HCT116 (cell line): ENCODE measurements at regions not wholly inside any gene's neighbourhood (a gene's known extent, or its start where the extent isn't known, plus 50 kb on each side); places are given as distances from the start of the nearest gene placed in this dataset.

Source experiments
- ATAC-seq: fragments of 200-7000 bp; cut with Tn5 transposase; 2 replicates; pipeline ENCODE4 v1.9.1; 2020; ENCODE audit warnings: mild to moderate bottlenecking, moderate library complexity
- BruUV-seq: library from RNA; stranded (reverse); fragments of 400-500 nt; replicated peaks from 2 replicates; lab custom pipeline; 2021; lab: Mats Ljungman, UMichigan
- CTCF ChIA-PET: fragments of 300-600 bp; sonication (Branson Sonifier 250); formaldehyde crosslinking; loops from one replicate; lab custom pipeline; 2021; ENCODE audit warnings: antibody characterized with exemption; lab: Charles Lee
- POLR2A ChIA-PET: fragments of 300-600, 350-600 bp; sonication (Branson Sonifier 250); formaldehyde crosslinking; loops from one replicate; lab custom pipeline; 2021; ENCODE audit warnings: antibody characterized with exemption; lab: Charles Lee
- RAD21 ChIA-PET, 2 experiments: fragments of 300-600 bp; sonication (Branson Sonifier 250); formaldehyde crosslinking; loops; one replicate each; lab custom pipeline; 2023; ENCODE audit warnings: low total read pairs in 2 of 2; ENCODE audit not compliant: uncharacterized antibody in 2 of 2, unreplicated experiment in 2 of 2, low non-redundant PET in 1 of 2; lab: Charles Lee
- DNase-seq: peaks from one replicate; pipeline ENCODE4 v3.0.0-alpha.2; 2010; ENCODE audit warnings: low read depth, low spot score
- H2AFZ ChIP-seq: fragments of 200-600 bp; shearing (Covaris generic), sonication (generic); 2 replicates; pipeline ENCODE4 v1.6.1; 2017; ENCODE audit warnings: low read depth, mixed run types, mixed read lengths, antibody characterized with exemption, low read length; ENCODE audit not compliant: poor library complexity, severe bottlenecking
- H3K27ac ChIP-seq: 2 replicates; pipeline ENCODE4 v1.5.1; 2012; ENCODE audit warnings: low read depth, low read length
- H3K27me3 ChIP-seq: fragments of 200-600 bp; sonication (generic); 2 replicates; pipeline ENCODE4 v1.6.1; 2016; ENCODE audit warnings: mixed run types, low read length, mixed read lengths; ENCODE audit not compliant: insufficient read depth
- H3K36me3 ChIP-seq, 2 experiments: fragments of 200-500 bp in 1 of 2; fragments of 200-600 bp in 1 of 2; sonication (Bioruptor generic) in 1 of 2; sonication (generic) in 1 of 2; 2 replicates each; pipeline versions ENCODE4 v1.5.1 to v1.6.1; 2014 to 2016; ENCODE audit warnings: low read length in 2 of 2, inconsistent platforms in 1 of 2, mixed read lengths in 1 of 2, mixed run types in 1 of 2; ENCODE audit not compliant: insufficient read depth in 2 of 2, control insufficient read depth in 1 of 2
- H3K4me1 ChIP-seq, 2 experiments: fragments of 200-600 bp in 1 of 2; sonication (generic) in 1 of 2; 2 replicates each; pipeline versions ENCODE4 v1.5.1 to v1.6.1; 2012 to 2017; ENCODE audit warnings: low read length in 2 of 2, inconsistent platforms in 1 of 2, mild to moderate bottlenecking in 1 of 2, mixed read lengths in 1 of 2, mixed run types in 1 of 2, moderate library complexity in 1 of 2; ENCODE audit not compliant: insufficient read depth in 2 of 2, control insufficient read depth in 1 of 2
- H3K4me2 ChIP-seq: fragments of 200-600 bp; sonication (generic); 2 replicates; pipeline ENCODE4 v1.6.1; 2017; ENCODE audit warnings: mixed run types, low read length, mixed read lengths
- H3K4me3 ChIP-seq, 2 experiments: fragments of 200-600 bp in 1 of 2; sonication (generic) in 1 of 2; replicated peaks in 1 of 2; 2 replicates each; pipeline ENCODE4 v1.5.1; 2011 to 2016; ENCODE audit warnings: low read length in 2 of 2, control low read depth in 1 of 2, low read depth in 1 of 2, mild to moderate bottlenecking in 1 of 2, mixed read lengths in 1 of 2, mixed run types in 1 of 2
- H3K79me2 ChIP-seq: fragments of 200-600 bp; sonication (generic); 2 replicates; pipeline ENCODE4 v1.6.1; 2017; ENCODE audit warnings: mild to moderate bottlenecking, mixed run types, low read length, moderate library complexity, mixed read lengths; ENCODE audit not compliant: insufficient read depth
- H3K9ac ChIP-seq: fragments of 200-600 bp; sonication (generic); 2 replicates; pipeline ENCODE4 v1.6.1; 2016; ENCODE audit warnings: low read length, mixed read lengths
- H3K9me2 ChIP-seq: fragments of 200-600 bp; sonication (generic), shearing (Covaris generic); 2 replicates; pipeline ENCODE4 v1.6.1; 2017; ENCODE audit warnings: mixed run types, mild to moderate bottlenecking, moderate library complexity; ENCODE audit not compliant: insufficient read depth
- H3K9me3 ChIP-seq, 2 experiments: fragments of 200-500 bp in 1 of 2; fragments of 200-600 bp in 1 of 2; sonication (Bioruptor generic) in 1 of 2; sonication (generic) in 1 of 2; 2 replicates each; pipeline ENCODE4 v1.6.1; 2014 to 2017; ENCODE audit warnings: low read length in 2 of 2, mixed read lengths in 2 of 2, inconsistent platforms in 1 of 2, low read depth in 1 of 2, mild to moderate bottlenecking in 1 of 2, mixed run types in 1 of 2, moderate library complexity in 1 of 2; ENCODE audit not compliant: control insufficient read depth in 1 of 2, insufficient read depth in 1 of 2
- H4K20me1 ChIP-seq: fragments of 200-600 bp; sonication (generic), shearing (Covaris generic); 2 replicates; pipeline ENCODE4 v1.6.1; 2017; ENCODE audit warnings: mixed run types, mild to moderate bottlenecking, moderate library complexity; ENCODE audit not compliant: insufficient read depth
- ATF3 ChIP-seq: IDR thresholded peaks from 2 replicates; pipeline ENCODE4 v1.6.1; 2012
- CEBPB ChIP-seq: IDR thresholded peaks from 2 replicates; pipeline ENCODE4 v1.6.1; 2012; ENCODE audit warnings: low read depth
- CTCF ChIP-seq, 3 experiments: fragments of 200-600 bp in 1 of 3; sonication (generic) in 1 of 3; IDR thresholded peaks in 2 of 3; conservative IDR thresholded peaks in 1 of 3; 2 replicates each; pipeline ENCODE4 v1.5.1; 2012 to 2017; ENCODE audit warnings: low read depth in 2 of 3, low read length in 2 of 3, antibody characterized with exemption in 1 of 3, borderline replicate concordance in 1 of 3, control low read depth in 1 of 3, mild to moderate bottlenecking in 1 of 3, mixed read lengths in 1 of 3, mixed run types in 1 of 3, moderate library complexity in 1 of 3; ENCODE audit not compliant: insufficient read depth in 1 of 3
- EGR1 ChIP-seq: IDR thresholded peaks from 2 replicates; pipeline ENCODE4 v1.6.1; 2012; ENCODE audit warnings: low read depth
- ELF1 ChIP-seq: IDR thresholded peaks from 2 replicates; pipeline ENCODE4 v1.6.1; 2012; ENCODE audit warnings: low read depth, borderline replicate concordance
- FOSL1 ChIP-seq: IDR thresholded peaks from 2 replicates; pipeline ENCODE4 v1.6.1; 2012; ENCODE audit warnings: low read depth
- JUND ChIP-seq: IDR thresholded peaks from 2 replicates; pipeline ENCODE4 v1.6.1; 2012
- SP1 ChIP-seq: IDR thresholded peaks from 2 replicates; pipeline ENCODE4 v1.6.1; 2012; ENCODE audit warnings: low read depth
- SRF ChIP-seq: IDR thresholded peaks from 2 replicates; pipeline ENCODE4 v1.6.1; 2012; ENCODE audit warnings: low read depth
- TCF7L2 ChIP-seq: IDR thresholded peaks from 2 replicates; pipeline ENCODE4 v1.7.0; 2011; ENCODE audit warnings: borderline replicate concordance, inconsistent platforms; ENCODE audit not compliant: insufficient read depth, insufficient read length; ENCODE audit errors: extremely low read depth
- ZFX ChIP-seq: fragments of 450-650 bp; IDR thresholded peaks from 2 replicates; pipeline ENCODE4 v1.6.1; 2017
- intact Hi-C: fragments of 100-400 bp; cut with micrococcal nuclease; formaldehyde crosslinking; loops from 2 replicates; pipeline ENCODE4 v1.10.0; 2022
- TF ChIP-seq, protein P1 (sequence below): IDR thresholded peaks from 2 replicates; pipeline ENCODE4 v1.6.1; 2012; ENCODE audit warnings: low read depth
- TF ChIP-seq, protein P2 (sequence below): IDR thresholded peaks from 2 replicates; pipeline ENCODE4 v1.6.1; 2012

- intact Hi-C loops = no loop called here
Measured at GRCh38 chr7:131670406-131670805, 114.0 kb upstream of the PODXL start.

More at GRCh38 chr7:131670406-131670805, 114.0 kb upstream of the PODXL start:
- no peak overlapping the region for H3K9ac ChIP-seq
- H2AFZ ChIP-seq = no peak overlapping the region
- ATAC-seq = no peak
- no peaks in the 10 kb centered on the region for H3K9me2 ChIP-seq
- H3K4me3 ChIP-seq = no peak overlapping the region
- POLR2A ChIA-PET = no interaction called here
- H3K27me3 ChIP-seq = peaks cover 52% of the 10 kb centered on the region
- TF ChIP-seq EGR1 (no peak), SRF (no peak), ATF3 (no peak), JUND (no peak), SP1 (no peak), FOSL1 (no peak), TCF7L2 (no peak), ELF1 (no peak), CEBPB (no peak), CTCF (IDR thresholded peaks at IDR 0.05 in 2 of 3, conservative IDR thresholded peaks at IDR 0.05 in 1 of 3; ENCODE audit: borderline replicate concordance in 1 of 3, insufficient read depth in 1 of 3, low read depth in 2 of 3, low read length in 2 of 3) (no peak), ZFX (no peak)
- TF ChIP-seq, protein P1, sequence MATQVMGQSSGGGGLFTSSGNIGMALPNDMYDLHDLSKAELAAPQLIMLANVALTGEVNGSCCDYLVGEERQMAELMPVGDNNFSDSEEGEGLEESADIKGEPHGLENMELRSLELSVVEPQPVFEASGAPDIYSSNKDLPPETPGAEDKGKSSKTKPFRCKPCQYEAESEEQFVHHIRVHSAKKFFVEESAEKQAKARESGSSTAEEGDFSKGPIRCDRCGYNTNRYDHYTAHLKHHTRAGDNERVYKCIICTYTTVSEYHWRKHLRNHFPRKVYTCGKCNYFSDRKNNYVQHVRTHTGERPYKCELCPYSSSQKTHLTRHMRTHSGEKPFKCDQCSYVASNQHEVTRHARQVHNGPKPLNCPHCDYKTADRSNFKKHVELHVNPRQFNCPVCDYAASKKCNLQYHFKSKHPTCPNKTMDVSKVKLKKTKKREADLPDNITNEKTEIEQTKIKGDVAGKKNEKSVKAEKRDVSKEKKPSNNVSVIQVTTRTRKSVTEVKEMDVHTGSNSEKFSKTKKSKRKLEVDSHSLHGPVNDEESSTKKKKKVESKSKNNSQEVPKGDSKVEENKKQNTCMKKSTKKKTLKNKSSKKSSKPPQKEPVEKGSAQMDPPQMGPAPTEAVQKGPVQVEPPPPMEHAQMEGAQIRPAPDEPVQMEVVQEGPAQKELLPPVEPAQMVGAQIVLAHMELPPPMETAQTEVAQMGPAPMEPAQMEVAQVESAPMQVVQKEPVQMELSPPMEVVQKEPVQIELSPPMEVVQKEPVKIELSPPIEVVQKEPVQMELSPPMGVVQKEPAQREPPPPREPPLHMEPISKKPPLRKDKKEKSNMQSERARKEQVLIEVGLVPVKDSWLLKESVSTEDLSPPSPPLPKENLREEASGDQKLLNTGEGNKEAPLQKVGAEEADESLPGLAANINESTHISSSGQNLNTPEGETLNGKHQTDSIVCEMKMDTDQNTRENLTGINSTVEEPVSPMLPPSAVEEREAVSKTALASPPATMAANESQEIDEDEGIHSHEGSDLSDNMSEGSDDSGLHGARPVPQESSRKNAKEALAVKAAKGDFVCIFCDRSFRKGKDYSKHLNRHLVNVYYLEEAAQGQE = no peak
- TF ChIP-seq, protein P2, sequence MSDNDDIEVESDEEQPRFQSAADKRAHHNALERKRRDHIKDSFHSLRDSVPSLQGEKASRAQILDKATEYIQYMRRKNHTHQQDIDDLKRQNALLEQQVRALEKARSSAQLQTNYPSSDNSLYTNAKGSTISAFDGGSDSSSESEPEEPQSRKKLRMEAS = no peak
- TF ChIP-seq, all 23 proteins: peak for 0
- ChIA-PET RAD21 (no interaction called here), CTCF (no interaction called here)
- no peaks in the 10 kb centered on the region for H3K9me3 ChIP-seq
- no peaks in the 10 kb centered on the region for H3K79me2 ChIP-seq
- no peaks in the 10 kb centered on the region for H4K20me1 ChIP-seq
- BruUV-seq = no TSS peak
- H3K36me3 ChIP-seq = no peaks in the 10 kb centered on the region
- H3K4me1 ChIP-seq = no peaks in the 10 kb centered on the region
- no peak overlapping the region for H3K27ac ChIP-seq
- no peak for DNase-seq
- no peak overlapping the region for H3K4me2 ChIP-seq
